Stomach (tissue), 4 donors: ENCODE measurements at regions not wholly inside any gene's neighbourhood (a gene's known extent, or its start where the extent isn't known, plus 50 kb on each side); places are given as distances from the start of the nearest gene placed in this dataset.
A peak's percentile ranks its signal among the peaks of the same experiment; 100 is the strongest.

Source experiments
- CTCF ChIP-seq, 7 experiments: fragments of 450-650 bp in 4 of 7; fragments of 200-600 bp in 3 of 7; sonication (generic) in 3 of 7; IDR thresholded peaks; one replicate each; pipeline ENCODE4 v1.5.1; 2016 to 2019; ENCODE audit warnings: antibody characterized with exemption in 7 of 7, control low read depth in 2 of 7, mild to moderate bottlenecking in 1 of 7
- EP300 ChIP-seq: sonication (generic); formaldehyde crosslinking; IDR thresholded peaks from one replicate; pipeline ENCODE4 v1.6.1; 2017; ENCODE audit warnings: antibody characterized with exemption
- POLR2A ChIP-seq, 4 donors: fragments of 450-650 bp; IDR thresholded peaks; one replicate each; pipeline ENCODE4 v1.6.1; 2016; ENCODE audit warnings: antibody characterized with exemption in 4 of 4, control low read depth in 2 of 4, mild to moderate bottlenecking in 1 of 4, moderate library complexity in 1 of 4
- POLR2AphosphoS5 ChIP-seq, 3 donors: sonication (generic); formaldehyde crosslinking; IDR thresholded peaks; one replicate each; pipeline ENCODE4 v1.6.1; 2016; ENCODE audit warnings: antibody characterized with exemption in 3 of 3

DNA sequence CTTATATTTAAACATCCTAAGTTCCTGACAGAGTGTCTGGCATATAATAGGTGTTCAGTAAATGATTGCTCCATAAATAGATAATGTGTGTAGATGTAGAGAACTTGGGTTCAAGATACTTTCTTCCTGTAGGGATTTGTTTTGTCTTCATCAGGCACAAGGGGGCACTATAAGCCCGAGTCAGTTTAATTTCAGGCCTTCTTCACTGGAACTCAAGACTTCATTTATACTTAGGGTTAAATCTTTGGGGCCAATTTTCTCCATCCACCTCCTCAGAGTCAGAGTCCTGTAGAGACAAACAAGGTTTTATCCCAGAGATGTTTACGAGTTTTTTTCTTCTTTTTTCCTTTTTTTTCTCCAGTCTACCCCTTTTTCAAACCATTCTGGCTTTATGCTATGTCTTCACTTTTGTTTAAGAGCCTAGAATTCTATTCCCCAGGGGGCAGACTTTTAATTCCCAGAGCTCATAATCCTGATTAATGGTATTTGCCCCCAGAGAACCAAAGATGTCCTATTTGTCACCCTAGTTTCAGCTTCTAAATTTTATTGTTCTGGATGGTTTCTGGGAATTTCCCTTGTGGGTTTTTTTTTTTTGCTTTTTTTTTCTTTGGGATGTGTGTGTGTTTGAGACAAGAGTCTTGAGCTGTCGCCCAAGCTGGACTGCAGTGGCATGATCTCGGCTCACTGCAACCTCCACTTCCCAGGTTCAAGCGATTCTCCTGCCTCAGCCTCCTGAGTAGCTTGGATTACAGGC, 88.4 kb downstream of the HFE start:
- no peak for TF ChIP-seq POLR2AphosphoS5 (IDR thresholded peaks at IDR 0.05)
- peak in 5 of 7 experiments; percentile 18 to 61 (median 43) for TF ChIP-seq CTCF (IDR thresholded peaks at IDR 0.05)
- no peak for TF ChIP-seq POLR2A (IDR thresholded peaks at IDR 0.05)
- TF ChIP-seq EP300, result no peak
